Stomach (tissue), 4 donors: ENCODE measurements at regions not wholly inside any gene's neighbourhood (a gene's known extent, or its start where the extent isn't known, plus 50 kb on each side); places are given as distances from the start of the nearest gene placed in this dataset.

ENCODE experiments used
- EP300 ChIP-seq: sonication (generic); formaldehyde crosslinking; IDR thresholded peaks from one replicate; pipeline ENCODE4 v1.6.1; 2017; ENCODE audit warnings: antibody characterized with exemption
- TF ChIP-seq, protein P1 (sequence below), 7 experiments: fragments of 450-650 bp in 4 of 7; fragments of 200-600 bp in 3 of 7; sonication (generic) in 3 of 7; IDR thresholded peaks; one replicate each; pipeline ENCODE4 v1.5.1; 2016 to 2019; ENCODE audit warnings: antibody characterized with exemption in 7 of 7, control low read depth in 2 of 7, mild to moderate bottlenecking in 1 of 7

DNA sequence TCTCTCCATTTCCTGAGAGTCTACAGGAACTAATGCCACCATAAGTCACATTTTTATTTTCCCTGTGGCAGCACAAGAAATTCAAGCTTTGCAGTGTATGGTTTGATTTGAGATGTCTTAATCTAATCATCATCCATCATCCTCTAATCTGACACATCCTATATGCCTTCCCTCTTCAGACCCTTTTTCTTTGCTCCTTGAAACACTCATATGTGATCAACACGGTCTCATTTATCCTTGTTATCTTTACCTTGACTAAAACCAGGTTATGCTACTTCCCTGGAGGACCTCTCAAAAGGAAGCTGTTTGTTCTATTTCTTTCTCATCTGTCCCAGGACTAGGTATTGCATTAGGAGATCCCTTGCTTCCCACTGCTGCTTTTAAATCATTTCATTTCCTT is 146.9 kb upstream of the MRPS30 start:
- TF ChIP-seq, protein P1, sequence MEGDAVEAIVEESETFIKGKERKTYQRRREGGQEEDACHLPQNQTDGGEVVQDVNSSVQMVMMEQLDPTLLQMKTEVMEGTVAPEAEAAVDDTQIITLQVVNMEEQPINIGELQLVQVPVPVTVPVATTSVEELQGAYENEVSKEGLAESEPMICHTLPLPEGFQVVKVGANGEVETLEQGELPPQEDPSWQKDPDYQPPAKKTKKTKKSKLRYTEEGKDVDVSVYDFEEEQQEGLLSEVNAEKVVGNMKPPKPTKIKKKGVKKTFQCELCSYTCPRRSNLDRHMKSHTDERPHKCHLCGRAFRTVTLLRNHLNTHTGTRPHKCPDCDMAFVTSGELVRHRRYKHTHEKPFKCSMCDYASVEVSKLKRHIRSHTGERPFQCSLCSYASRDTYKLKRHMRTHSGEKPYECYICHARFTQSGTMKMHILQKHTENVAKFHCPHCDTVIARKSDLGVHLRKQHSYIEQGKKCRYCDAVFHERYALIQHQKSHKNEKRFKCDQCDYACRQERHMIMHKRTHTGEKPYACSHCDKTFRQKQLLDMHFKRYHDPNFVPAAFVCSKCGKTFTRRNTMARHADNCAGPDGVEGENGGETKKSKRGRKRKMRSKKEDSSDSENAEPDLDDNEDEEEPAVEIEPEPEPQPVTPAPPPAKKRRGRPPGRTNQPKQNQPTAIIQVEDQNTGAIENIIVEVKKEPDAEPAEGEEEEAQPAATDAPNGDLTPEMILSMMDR (IDR thresholded peaks at IDR 0.05) = no peak
- no peak for TF ChIP-seq EP300
